Uterus (tissue), 2 donors: ENCODE measurements at regions not wholly inside any gene's neighbourhood (a gene's known extent, or its start where the extent isn't known, plus 50 kb on each side); places are given as distances from the start of the nearest gene placed in this dataset.

Source experiments
- CTCF ChIP-seq, 4 experiments: fragments of 200-600 bp in 2 of 4; fragments of 450-650 bp in 2 of 4; sonication (generic) in 2 of 4; IDR thresholded peaks; one replicate each; pipeline ENCODE4 v1.5.1; 2016 to 2019; ENCODE audit warnings: antibody characterized with exemption in 4 of 4, mild to moderate bottlenecking in 2 of 4, moderate library complexity in 1 of 4
- POLR2A ChIP-seq, 2 donors: fragments of 450-650 bp; IDR thresholded peaks; one replicate each; pipeline ENCODE4 v1.6.1; 2016; ENCODE audit warnings: antibody characterized with exemption in 2 of 2, mild to moderate bottlenecking in 1 of 2, moderate library complexity in 1 of 2

GRCh38 chr2:13255485-13255884, 538.7 kb downstream of the TRIB2 start:
- TF ChIP-seq CTCF (IDR thresholded peaks at IDR 0.05) (no peak), POLR2A (IDR thresholded peaks at IDR 0.05) (no peak)
